ENCODE measurements at regions not wholly inside any gene's neighbourhood (a gene's known extent, or its start where the extent isn't known, plus 50 kb on each side); places are given as distances from the start of the nearest gene placed in this dataset.
A peak's percentile ranks its signal among the peaks of the same experiment; 100 is the strongest.

- no peak for TF ChIP-seq CTCF (conservative IDR thresholded peaks at IDR 0.05; ENCODE audit: low read depth, low read length)
- H3K4me3 ChIP-seq (ENCODE audit: low read depth, low read length): no peak overlapping the region
Measured at GRCh38 chr15:58295637-58296215, 136.1 kb upstream of the LIPC start.

GRCh38 chr15:58296276-58296675, 135.5 kb upstream of the LIPC start:
- H3K4me3 ChIP-seq (ENCODE audit: low read depth, low read length): no peak overlapping the region
- TF ChIP-seq CTCF (conservative IDR thresholded peaks at IDR 0.05; ENCODE audit: low read depth, low read length): no peak
- no peak for DNase-seq (ENCODE audit: low read depth)

More at GRCh38 chr15:58295637-58296215, 136.1 kb upstream of the LIPC start:
- no peak for DNase-seq (ENCODE audit: low read depth)

GRCh38 chr15:58297639-58298038, 134.2 kb upstream of the LIPC start:
- H3K4me3 ChIP-seq (ENCODE audit: low read depth, low read length): no peak overlapping the region
- no peak for TF ChIP-seq CTCF (conservative IDR thresholded peaks at IDR 0.05; ENCODE audit: low read depth, low read length)
- no peak for DNase-seq (ENCODE audit: low read depth)

GRCh38 chr15:58298879-58299850, 132.6 kb upstream of the LIPC start:
- TF ChIP-seq CTCF (conservative IDR thresholded peaks at IDR 0.05; ENCODE audit: low read depth, low read length): peak; percentile 21
- no peak overlapping the region for H3K4me3 ChIP-seq (ENCODE audit: low read depth, low read length)
- peak; percentile 94 for DNase-seq (ENCODE audit: low read depth)

- H3K4me3 ChIP-seq (ENCODE audit: low read depth, low read length): no peak overlapping the region
- no peak for DNase-seq (ENCODE audit: low read depth)
- TF ChIP-seq CTCF (conservative IDR thresholded peaks at IDR 0.05; ENCODE audit: low read depth, low read length): no peak
Measured at GRCh38 chr15:58302832-58303231, 129.0 kb upstream of the LIPC start.

- no peak for DNase-seq (ENCODE audit: low read depth)
- TF ChIP-seq CTCF (conservative IDR thresholded peaks at IDR 0.05; ENCODE audit: low read depth, low read length): no peak
- H3K4me3 ChIP-seq (ENCODE audit: low read depth, low read length): no peak overlapping the region
Measured at GRCh38 chr15:58303236-58303635, 128.6 kb upstream of the LIPC start.
